NAMALWA (cell line): ENCODE measurements at regions not wholly inside any gene's neighbourhood (a gene's known extent, or its start where the extent isn't known, plus 50 kb on each side); places are given as distances from the start of the nearest gene placed in this dataset.

Experiments used
- DNase-seq: peaks from one replicate; pipeline ENCODE4 v3.0.0-alpha.2; 2015; ENCODE audit warnings: low spot score

- no peak for DNase-seq
These were observed 63.3 kb upstream of the TAF1L start for GRCh38 chr9:32698706-32699277.

- DNase-seq: no peak
These were observed 66.0 kb upstream of the TAF1L start for GRCh38 chr9:32701321-32702022.

DNA sequence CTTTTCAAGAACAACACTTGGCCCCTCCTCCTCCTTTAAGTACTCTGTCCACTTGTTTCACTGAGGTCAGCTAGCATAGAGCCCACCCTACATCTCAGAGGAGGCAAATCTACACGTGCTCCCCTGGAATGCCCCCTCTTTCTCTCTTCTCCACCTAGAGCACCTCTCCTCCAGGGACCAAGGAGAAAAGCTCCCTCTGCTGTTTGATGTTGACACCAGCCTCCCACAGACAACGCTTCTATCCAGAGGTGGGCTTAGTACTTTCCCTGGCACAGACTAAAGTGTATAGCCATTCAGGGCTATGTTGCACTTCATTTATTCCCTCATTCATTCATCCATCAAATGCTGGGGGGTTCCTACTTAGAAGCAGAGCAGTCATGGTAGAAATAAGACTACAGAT lies 68.2 kb upstream of the TAF1L start:
- DNase-seq: peak; percentile 35

DNA sequence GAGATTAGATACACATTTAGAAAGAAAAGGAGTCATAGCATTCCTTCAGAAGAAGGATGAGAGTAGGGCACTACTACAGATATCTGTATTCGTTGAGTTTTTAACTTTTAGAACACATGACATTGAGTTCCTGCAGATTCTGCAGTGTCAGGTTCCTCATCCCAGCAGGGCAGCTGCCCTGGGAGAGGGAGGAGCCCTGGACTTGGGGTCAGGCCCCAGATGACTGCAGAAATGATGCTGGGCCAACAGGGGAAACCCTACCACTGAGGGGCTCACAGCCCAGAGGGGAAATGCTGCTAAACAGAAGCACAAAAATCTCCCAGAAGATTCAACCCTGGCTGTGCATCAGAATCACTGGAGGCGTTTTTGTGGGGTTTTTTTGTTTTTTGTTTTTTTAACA lies 68.9 kb upstream of the TAF1L start:
- DNase-seq: no peak

DNA sequence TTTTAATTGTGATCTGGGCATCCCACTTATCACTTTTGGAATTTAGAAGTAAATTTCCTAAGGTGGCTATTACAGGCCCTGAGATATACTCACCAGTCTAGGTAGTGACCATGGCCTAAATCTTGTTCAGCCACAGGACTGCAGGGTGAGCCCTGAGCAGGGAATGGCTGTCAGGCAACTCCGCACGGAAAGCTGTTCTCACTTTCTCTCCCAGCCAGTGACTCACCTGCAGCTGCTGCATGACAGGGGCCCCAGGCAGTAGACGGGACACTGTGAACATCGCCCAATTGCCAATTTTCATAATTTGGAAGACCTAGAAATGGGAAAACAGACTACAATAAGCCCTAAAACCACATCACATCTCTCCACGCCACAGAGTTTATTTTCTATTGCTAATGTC lies 69.6 kb upstream of the TAF1L start:
- no peak for DNase-seq

DNA sequence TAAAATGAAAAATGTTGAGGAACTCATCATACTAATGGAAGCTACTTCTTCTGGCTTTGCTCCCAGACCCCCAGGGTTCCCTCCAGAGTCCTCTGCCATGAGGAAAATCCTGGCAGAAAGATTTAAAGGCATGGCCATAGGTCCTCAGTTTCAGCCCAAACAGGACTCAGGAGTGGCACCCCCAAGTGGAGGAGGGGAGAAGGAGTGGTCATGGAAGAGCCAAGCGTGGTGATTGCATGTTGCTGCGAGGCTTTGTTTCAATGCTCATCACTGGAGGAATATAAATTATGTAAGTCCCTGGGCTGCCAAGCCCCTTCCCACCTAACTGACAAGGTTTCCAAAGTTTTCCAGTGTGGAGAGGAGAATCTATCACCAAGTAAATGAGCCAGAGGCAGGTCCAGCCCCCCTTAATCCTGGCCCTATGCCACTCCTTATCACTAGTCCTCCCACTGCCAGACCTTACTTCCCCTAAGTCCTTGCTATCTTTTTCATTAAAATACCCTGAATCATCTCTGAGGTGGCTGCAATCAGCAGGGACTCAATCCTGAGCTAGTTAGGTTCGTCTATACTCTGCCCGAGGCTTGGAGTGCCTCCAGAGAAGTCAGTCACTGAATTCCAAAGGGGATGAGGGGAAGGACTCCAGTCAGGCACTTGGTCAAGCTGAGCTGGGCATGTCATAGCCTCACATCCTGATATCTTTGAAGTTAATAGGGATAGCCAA lies 70.7 kb upstream of the TAF1L start:
- no peak for DNase-seq

DNA sequence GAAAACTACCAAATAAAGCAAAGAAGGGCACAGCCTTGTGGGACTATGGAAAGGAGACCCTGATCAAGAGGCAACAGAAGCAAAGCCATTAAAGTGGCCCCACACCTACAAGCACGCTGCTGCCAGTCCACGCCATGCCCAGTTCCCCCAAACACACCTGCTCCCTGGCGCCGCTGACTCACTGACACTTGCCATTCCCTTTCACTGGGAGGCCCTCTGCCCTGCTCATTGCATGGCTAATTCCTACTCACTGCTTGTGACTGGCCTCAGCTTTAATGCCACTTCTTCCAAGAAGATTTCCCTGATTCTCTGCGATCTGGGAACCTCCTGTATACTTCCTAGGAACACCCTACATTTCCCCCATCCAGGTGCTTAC lies 71.2 kb upstream of the TAF1L start:
- no peak for DNase-seq

- DNase-seq: no peak
These were observed 71.9 kb upstream of the TAF1L start for GRCh38 chr9:32707326-32707725.

GRCh38 chr9:32708480-32709150 lies 73.1 kb upstream of the TAF1L start:
- no peak for DNase-seq

DNA sequence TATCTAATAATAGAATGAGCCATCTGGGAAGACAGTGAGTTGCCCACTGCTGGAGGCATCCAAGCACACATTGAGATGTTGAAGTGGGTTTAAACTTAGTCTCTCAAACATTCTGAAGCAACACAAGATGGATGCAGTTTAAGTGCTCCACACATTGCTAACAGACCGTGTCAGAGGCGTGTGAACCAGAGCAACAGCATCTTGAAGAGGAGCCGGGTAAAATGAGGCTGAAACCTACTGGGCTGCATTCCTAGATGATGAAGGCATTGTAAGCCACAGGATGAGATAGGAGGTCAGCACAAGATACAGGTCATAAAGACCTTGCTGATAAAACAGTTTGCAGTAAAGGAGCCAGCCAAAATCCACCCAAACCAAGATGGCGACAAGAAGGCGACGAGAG lies 73.5 kb upstream of the TMEM215 start:
- DNase-seq: no peak

DNA sequence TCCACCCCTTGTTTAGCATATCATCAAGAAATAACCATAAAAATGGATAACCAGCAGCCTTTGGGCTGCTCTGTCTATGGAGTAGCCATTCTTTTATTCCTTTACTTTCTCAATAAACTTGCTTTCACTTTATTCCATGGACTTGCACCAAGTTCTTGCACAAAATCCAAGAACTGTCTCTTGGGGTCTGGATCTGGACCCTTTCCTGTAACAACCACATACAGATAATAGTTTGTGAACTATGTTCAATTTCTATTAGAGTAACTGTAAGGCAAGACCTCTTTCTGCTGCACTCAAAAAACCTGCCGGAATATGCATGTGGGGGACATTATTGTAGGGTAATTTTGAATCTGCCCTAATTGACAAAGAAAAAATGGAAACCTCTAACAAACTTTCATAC lies 66.9 kb upstream of the TMEM215 start:
- no peak for DNase-seq

GRCh38 chr9:32716955-32717543 lies 66.3 kb upstream of the TMEM215 start:
- no peak for DNase-seq

GRCh38 chr9:32722704-32723103 lies 60.6 kb upstream of the TMEM215 start:
- no peak for DNase-seq

DNA sequence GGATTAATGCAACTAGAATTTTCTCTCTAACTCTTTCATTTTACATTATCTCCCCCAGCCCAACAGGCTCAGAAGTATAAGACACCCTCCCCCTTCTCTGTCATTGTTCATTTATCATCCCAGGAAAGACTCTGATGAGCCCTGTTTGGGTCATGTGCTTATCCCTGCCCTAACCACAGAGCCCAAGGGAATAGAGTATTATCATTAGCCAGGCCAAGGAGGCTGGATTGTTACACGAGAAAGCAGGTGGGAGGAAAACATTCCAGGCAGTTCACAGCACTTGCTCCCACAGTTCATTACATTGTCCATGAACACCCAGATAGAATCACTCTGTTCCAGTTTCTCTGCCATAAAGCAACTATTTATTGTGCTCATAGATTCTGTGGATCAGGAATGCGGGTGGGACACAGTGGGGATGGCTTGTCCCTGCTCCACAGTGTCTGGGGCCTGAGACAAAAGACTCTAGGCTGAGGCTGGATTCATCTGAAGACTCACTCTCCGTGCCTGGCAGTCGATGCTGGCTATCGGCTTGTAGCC lies 59.5 kb upstream of the TMEM215 start:
- DNase-seq: no peak

DNA sequence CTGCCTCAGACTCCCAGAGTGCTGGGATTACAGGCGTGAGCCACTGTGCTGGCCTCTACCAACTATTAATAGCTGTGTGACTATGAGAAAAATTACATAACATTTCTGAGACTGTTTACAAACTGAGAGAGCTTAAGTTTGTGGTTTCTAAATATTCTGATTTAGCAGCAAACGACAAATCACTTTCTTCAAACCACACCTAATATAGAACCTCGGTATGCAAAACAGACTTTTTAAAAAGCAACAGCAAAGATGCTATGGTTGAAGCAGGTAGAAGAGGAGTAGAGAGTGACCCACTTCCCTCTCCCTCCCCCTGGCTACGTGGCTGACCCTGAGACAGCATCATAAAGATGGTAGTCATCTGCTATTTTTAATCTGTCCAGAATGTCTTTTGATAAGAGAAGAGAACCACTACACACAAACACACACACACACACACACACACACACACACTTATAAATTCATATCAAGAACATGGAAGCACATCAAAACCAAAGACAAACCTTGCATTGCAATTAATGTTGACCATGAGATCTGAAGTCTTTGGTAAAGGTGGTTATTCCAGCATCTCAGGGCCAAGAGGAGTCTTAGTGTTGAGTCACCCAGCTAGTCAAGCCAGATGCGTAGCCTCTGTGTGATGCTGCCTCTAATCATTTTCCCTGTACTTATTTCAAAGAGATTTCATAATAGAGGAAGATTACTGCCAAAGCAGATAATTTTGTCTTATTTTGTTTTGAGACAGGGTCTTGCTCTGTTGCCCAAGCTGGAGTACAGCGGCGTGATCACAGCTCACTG lies 58.1 kb upstream of the TMEM215 start:
- DNase-seq: no peak

GRCh38 chr9:32728181-32728580 lies 55.2 kb upstream of the TMEM215 start:
- DNase-seq: no peak
